GM13976 (cell line): ENCODE measurements at regions not wholly inside any gene's neighbourhood (a gene's known extent, or its start where the extent isn't known, plus 50 kb on each side); places are given as distances from the start of the nearest gene placed in this dataset.

Experiments
- DNase-seq: peaks from one replicate; pipeline ENCODE4 v3.0.0; 2012; ENCODE audit warnings: low spot score
- CTCF ChIP-seq: IDR thresholded peaks from 2 replicates; pipeline ENCODE4 v1.5.1; 2012; ENCODE audit warnings: borderline replicate concordance, mild to moderate bottlenecking; ENCODE audit not compliant: insufficient read depth; ENCODE audit errors: extremely low read depth, missing control alignments, control extremely low read depth
- in situ Hi-C: fragments of 300-500 bp; cut with MboI; formaldehyde crosslinking; loops from one replicate; pipeline ENCODE4 v1.12.0; 2022; ENCODE audit warnings: low sequenced_read_pairs, mixed read lengths, inconsistent platforms; ENCODE audit not compliant: unreplicated experiment

- no peak for TF ChIP-seq CTCF
- in situ Hi-C loops: no loop called here
- DNase-seq: no peak
Measured at GRCh38 chr13:65560936-65561335, 1669.2 kb downstream of the PCDH9 start.

- no peak for DNase-seq
- in situ Hi-C loops: no loop called here
- TF ChIP-seq CTCF: no peak
Measured at GRCh38 chr13:65555962-65556361, 1674.2 kb downstream of the PCDH9 start.

GRCh38 chr13:65553096-65553727 lies 1676.9 kb downstream of the PCDH9 start:
- no peak for DNase-seq
- in situ Hi-C loops: no loop called here
- no peak for TF ChIP-seq CTCF

GRCh38 chr13:65551208-65551607 lies 1678.9 kb downstream of the PCDH9 start:
- TF ChIP-seq CTCF: no peak
- in situ Hi-C loops: no loop called here
- DNase-seq: no peak

GRCh38 chr13:65540175-65540574 lies 1690.0 kb downstream of the PCDH9 start:
- DNase-seq: no peak
- no peak for TF ChIP-seq CTCF
- in situ Hi-C loops: no loop called here

- no peak for TF ChIP-seq CTCF
- no peak for DNase-seq
- in situ Hi-C loops: no loop called here
Measured at GRCh38 chr13:65535370-65535769, 1694.8 kb downstream of the PCDH9 start.
